ENCODE measurements at regions not wholly inside any gene's neighbourhood (a gene's known extent, or its start where the extent isn't known, plus 50 kb on each side); places are given as distances from the start of the nearest gene placed in this dataset.

DNA sequence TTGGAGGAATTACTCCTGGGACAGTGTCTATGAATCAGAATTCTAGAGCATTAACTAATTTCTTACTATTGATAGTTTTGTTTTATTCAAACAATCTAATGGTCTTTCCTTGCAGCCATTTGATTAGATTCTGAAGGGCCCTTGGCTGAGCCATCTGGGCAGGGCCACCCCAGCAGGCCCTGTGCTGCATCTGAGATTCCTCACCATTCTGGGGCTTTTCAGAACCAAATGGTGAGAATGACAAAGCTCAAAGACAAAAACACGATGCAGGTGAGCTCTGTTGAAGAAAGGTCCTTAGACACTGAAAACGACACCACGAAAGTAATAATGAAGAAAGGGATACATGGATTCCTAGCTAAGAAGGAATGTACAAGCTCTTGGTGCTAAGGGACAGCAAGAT lies 321.0 kb upstream of the IRX4 start:
- TF ChIP-seq POLR2A (IDR thresholded peaks at IDR 0.05; ENCODE audit: low read length) (no peak), GATA1 (IDR thresholded peaks at IDR 0.05; ENCODE audit: low read depth, low read length) (no peak)
